ENCODE measurements at regions not wholly inside any gene's neighbourhood (a gene's known extent, or its start where the extent isn't known, plus 50 kb on each side); places are given as distances from the start of the nearest gene placed in this dataset.

- no peak for DNase-seq (ENCODE audit: low read depth)
- no peak overlapping the region for H3K4me3 ChIP-seq (ENCODE audit: low read depth, low read length)
- no peak for TF ChIP-seq CTCF (IDR thresholded peaks at IDR 0.05; ENCODE audit: insufficient read depth, low read depth, low read length, missing control alignments)
Observed at GRCh38 chrX:125262836-125263235, 56.8 kb upstream of the TEX13C start.

GRCh38 chrX:125266153-125266660, 53.5 kb upstream of the TEX13C start:
- DNase-seq (ENCODE audit: low read depth) = no peak
- no peak for TF ChIP-seq CTCF (IDR thresholded peaks at IDR 0.05; ENCODE audit: insufficient read depth, low read depth, low read length, missing control alignments)
- H3K4me3 ChIP-seq (ENCODE audit: low read depth, low read length) = no peak overlapping the region

All from GM12865 (cell line).